ENCODE measurements at regions not wholly inside any gene's neighbourhood (a gene's known extent, or its start where the extent isn't known, plus 50 kb on each side); places are given as distances from the start of the nearest gene placed in this dataset.

- intact Hi-C loops (cut with micrococcal nuclease) (no loop called here), in situ Hi-C loops (cut with MboI) (no loop called here)
- WGBS (ENCODE audit: insufficient coverage, low coverage, missing lambda C conversion rate) = 0% methylated on average over 2 of the region's 2 CpGs
- ChIA-PET POLR2A (no interaction called here), CTCF (ENCODE audit: low intra/inter-chr PET ratio) (no interaction called here)
- Histone ChIP-seq H3K36me3 (ENCODE audit: control insufficient read depth, insufficient read depth, low read length) (no peaks in the 10 kb centered on the region), H3K9ac (ENCODE audit: insufficient read depth in 1 of 2, low read depth in 2 of 2, low read length in 2 of 2) (no peak overlapping the region), H3K9me1 (ENCODE audit: control insufficient read depth, insufficient read depth, low read length) (no peaks in the 10 kb centered on the region), H2AFZ (ENCODE audit: low read depth, low read length) (no peak overlapping the region), H4K20me1 (replicated peaks; ENCODE audit: control insufficient read depth, insufficient read depth, low read length) (no peaks in the 10 kb centered on the region), H3K27me3 (ENCODE audit: control insufficient read depth in 2 of 2, insufficient read depth in 2 of 2, low read length in 2 of 2) (no peaks in the 10 kb centered on the region), H3K4me2 (ENCODE audit: insufficient read depth, low read length) (no peak overlapping the region), H3K27ac (ENCODE audit: extremely low read depth, low read depth, low read length) (no peak overlapping the region), H3K4me1 (replicated peaks in 1 of 2; ENCODE audit: control insufficient read depth in 2 of 2, insufficient read depth in 2 of 2, low read length in 2 of 2) (no peaks in the 10 kb centered on the region), H3K9me3 (replicated peaks; ENCODE audit: control insufficient read depth, insufficient read depth, low read depth, low read length) (no peaks in the 10 kb centered on the region), H3K4me3 (no peak overlapping the region), H3K79me2 (ENCODE audit: control insufficient read depth, insufficient read depth, low read length) (no peaks in the 10 kb centered on the region)
- ATAC-seq = no peak
- no peak for FAIRE-seq
- DNase-seq (ENCODE audit: extremely low read depth in 1 of 4, low spot score in 3 of 4) = no peak
- TF ChIP-seq CTCF (IDR thresholded peaks at IDR 0.05 in 2 of 3, conservative IDR thresholded peaks at IDR 0.05 in 1 of 3; ENCODE audit: insufficient read depth in 2 of 3, low read depth in 1 of 3, low read length in 3 of 3) = no peak
- no TSS peak for BruUV-seq (replicated peaks)
These were observed 281.3 kb upstream of the ZP4 start for GRCh38 chr1:238171985-238172384.

DNA sequence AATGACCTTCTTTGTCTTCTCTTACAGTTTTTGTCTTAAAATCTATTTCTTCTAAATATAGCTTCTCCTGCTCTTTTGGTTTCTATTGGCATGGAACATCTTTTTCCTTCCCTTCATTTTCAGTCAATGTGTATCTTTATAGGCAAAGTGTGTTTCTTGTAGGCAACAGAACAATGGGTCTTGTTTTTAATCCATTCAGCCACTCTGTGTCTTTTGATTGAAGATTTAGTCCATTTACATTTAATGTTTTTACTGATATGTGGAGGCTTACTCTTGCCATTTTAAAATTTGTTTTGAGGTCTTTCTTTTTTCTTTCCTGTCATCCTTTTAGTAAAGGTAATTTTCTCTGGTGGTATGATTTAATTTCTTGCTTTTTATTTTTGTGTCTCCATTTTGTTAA is 271.2 kb upstream of the ZP4 start:
- CTCF ChIA-PET (ENCODE audit: low intra/inter-chr PET ratio) = no interaction called here
- ATAC-seq = no peak
- TF ChIP-seq ZNF354B (CRISPR knock-in tag; IDR thresholded peaks at IDR 0.05) (peak; percentile 70; the same call in 1 of the 2 replicates), ZNF507 (tag; conservative IDR thresholded peaks at IDR 0.05) (peak; percentile 90), MYNN (IDR thresholded peaks at IDR 0.05) (no peak), MYNN (CRISPR knock-in tag; IDR thresholded peaks at IDR 0.05) (no peak), EZH2 (IDR thresholded peaks at IDR 0.05; ENCODE audit: borderline replicate concordance, low read depth, low read length) (no peak)

More for the DNA sequence above, 271.2 kb upstream of the ZP4 start:
- FAIRE-seq = no peak
- no peaks in the 10 kb centered on the region for H3K4me1 ChIP-seq (replicated peaks in 1 of 2; ENCODE audit: control insufficient read depth in 2 of 2, insufficient read depth in 2 of 2, low read length in 2 of 2)
- no peaks in the 10 kb centered on the region for H3K9me1 ChIP-seq (ENCODE audit: control insufficient read depth, insufficient read depth, low read length)
- H3K4me2 ChIP-seq (ENCODE audit: insufficient read depth, low read length) = no peak overlapping the region
- no peak overlapping the region for H3K9ac ChIP-seq (ENCODE audit: insufficient read depth in 1 of 2, low read depth in 2 of 2, low read length in 2 of 2)
- intact Hi-C loops (cut with micrococcal nuclease) (no loop called here), in situ Hi-C loops (cut with MboI) (no loop called here)
- H3K79me2 ChIP-seq (ENCODE audit: control insufficient read depth, insufficient read depth, low read length) = no peaks in the 10 kb centered on the region
- DNase-seq (ENCODE audit: extremely low read depth in 1 of 4, low spot score in 3 of 4) = no peak
- H4K20me1 ChIP-seq (replicated peaks; ENCODE audit: control insufficient read depth, insufficient read depth, low read length) = no peaks in the 10 kb centered on the region
- H3K4me3 ChIP-seq = no peak overlapping the region
- H3K36me3 ChIP-seq (ENCODE audit: control insufficient read depth, insufficient read depth, low read length) = no peaks in the 10 kb centered on the region
- no peak overlapping the region for H2AFZ ChIP-seq (ENCODE audit: low read depth, low read length)
- H3K27ac ChIP-seq (ENCODE audit: extremely low read depth, low read depth, low read length) = no peak overlapping the region
- H3K9me3 ChIP-seq (replicated peaks; ENCODE audit: control insufficient read depth, insufficient read depth, low read depth, low read length) = no peaks in the 10 kb centered on the region
- no TSS peak for BruUV-seq (replicated peaks)
- H3K27me3 ChIP-seq (ENCODE audit: control insufficient read depth in 2 of 2, insufficient read depth in 2 of 2, low read length in 2 of 2) = no peaks in the 10 kb centered on the region
- POLR2A ChIA-PET = no interaction called here

Measured in K562 (cell line).